Liver (tissue), 7 donors: ENCODE measurements at regions not wholly inside any gene's neighbourhood (a gene's known extent, or its start where the extent isn't known, plus 50 kb on each side); places are given as distances from the start of the nearest gene placed in this dataset.
"Not testable (repeated sequence)": the region's sequence is repeated elsewhere in the genome, so short reads cannot be mapped to it uniquely, and the experiment has no call there.

ENCODE experiments used
- DNase-seq: peaks from one replicate; pipeline ENCODE4 v3.0.0-alpha.2; 2017; ENCODE audit warnings: low spot score
- H3K27ac ChIP-seq, 2 donors: one replicate each; pipeline ENCODE4 v1.7.0; 2013; ENCODE audit warnings: inconsistent platforms in 2 of 2, low read length in 2 of 2, control low read depth in 1 of 2, low read depth in 1 of 2, mild to moderate bottlenecking in 1 of 2
- H3K27me3 ChIP-seq, 4 donors: one replicate each; pipeline versions ENCODE4 v1.6.1 to v1.7.0; 2013; ENCODE audit warnings: low read length in 3 of 4, inconsistent platforms in 1 of 4, mild to moderate bottlenecking in 1 of 4, moderate library complexity in 1 of 4; ENCODE audit not compliant: control insufficient read depth in 4 of 4, insufficient read depth in 4 of 4
- H3K36me3 ChIP-seq, 4 donors: one replicate each; pipeline versions ENCODE4 v1.6.1 to v1.7.0; 2013; ENCODE audit warnings: low read length in 3 of 4, mild to moderate bottlenecking in 3 of 4, low read depth in 1 of 4, moderate library complexity in 1 of 4; ENCODE audit not compliant: control insufficient read depth in 4 of 4, insufficient read depth in 3 of 4
- H3K4me1 ChIP-seq, 4 donors: one replicate each; pipeline versions ENCODE4 v1.6.1 to v1.7.0; 2013; ENCODE audit warnings: low read length in 3 of 4, mild to moderate bottlenecking in 3 of 4, moderate library complexity in 1 of 4; ENCODE audit not compliant: control insufficient read depth in 4 of 4, insufficient read depth in 4 of 4
- H3K4me3 ChIP-seq, 3 donors: one replicate each; pipeline versions ENCODE4 v1.6.1 to v1.7.0; 2013; ENCODE audit warnings: low read length in 3 of 3, control low read depth in 1 of 3, low read depth in 1 of 3, mild to moderate bottlenecking in 1 of 3
- H3K9ac ChIP-seq, 2 donors: one replicate each; pipeline ENCODE4 v1.7.0; 2013; ENCODE audit warnings: low read length in 2 of 2, mild to moderate bottlenecking in 2 of 2, moderate library complexity in 2 of 2, control low read depth in 1 of 2, low read depth in 1 of 2
- H3K9me3 ChIP-seq, 4 donors: one replicate each; pipeline versions ENCODE4 v1.6.1 to v1.7.0; 2013; ENCODE audit warnings: low read length in 3 of 4; ENCODE audit not compliant: control insufficient read depth in 4 of 4
- HNF4G ChIP-seq: IDR thresholded peaks from 2 replicates; pipeline ENCODE4 v1.6.1; 2016; ENCODE audit warnings: antibody characterized with exemption
- JUND ChIP-seq, 2 donors: IDR thresholded peaks; 2 replicates each; pipeline ENCODE4 v1.6.1; 2016; ENCODE audit warnings: antibody characterized with exemption in 2 of 2
- NR2F2 ChIP-seq: IDR thresholded peaks from 2 replicates; pipeline ENCODE4 v1.6.1; 2016; ENCODE audit warnings: antibody characterized with exemption
- RAD21 ChIP-seq, 2 donors: IDR thresholded peaks; 2 replicates each; pipeline ENCODE4 v1.6.1; 2016; ENCODE audit warnings: antibody characterized with exemption in 2 of 2, mild to moderate bottlenecking in 2 of 2
- REST ChIP-seq: IDR thresholded peaks from 2 replicates; pipeline ENCODE4 v1.6.1; 2016; ENCODE audit warnings: antibody characterized with exemption, mild to moderate bottlenecking
- TAF1 ChIP-seq: conservative IDR thresholded peaks from 2 replicates; pipeline ENCODE4 v1.6.1; 2016; ENCODE audit warnings: antibody characterized with exemption, mild to moderate bottlenecking
- YY1 ChIP-seq: IDR thresholded peaks from 2 replicates; pipeline ENCODE4 v1.6.1; 2016; ENCODE audit warnings: antibody characterized with exemption, mild to moderate bottlenecking
- ZBTB33 ChIP-seq: IDR thresholded peaks from 2 replicates; pipeline ENCODE4 v1.6.1; 2016; ENCODE audit warnings: antibody characterized with exemption
- WGBS: extraction: QIAGEN DNeasy Blood & Tissue Kit; methylation state at CpG from one replicate; pipeline ENCODE4 v1.1.7; 2013; 5-methylcytosine and 5-hydroxymethylcytosine counted together
- donor health status: healthy.
- donor health status: healthy.
- donor health status: healthy.
- donor health status: healthy.

- DNase-seq: no peak
- TF ChIP-seq HNF4G (no peak), REST (no peak), JUND (IDR thresholded peaks at IDR 0.05) (no peak), NR2F2 (no peak), ZBTB33 (no peak)
- Histone ChIP-seq H3K36me3 (no peaks in the 10 kb centered on the region), H3K27me3 (no peaks in the 10 kb centered on the region), H3K4me1 (no peaks in the 10 kb centered on the region), H3K9ac (no peak overlapping the region), H3K4me3 (no peak overlapping the region), H3K9me3 (no peaks in the 10 kb centered on the region), H3K27ac (no peak overlapping the region)
- 79% methylated on average over 8 of the region's 8 CpGs for WGBS
Measured at GRCh38 chr1:234849832-234850231, 239.9 kb upstream of the IRF2BP2 start.

- Histone ChIP-seq H3K36me3 (no peaks in the 10 kb centered on the region), H3K27ac (no peak overlapping the region), H3K9me3 (no peaks in the 10 kb centered on the region), H3K4me1 (no peaks in the 10 kb centered on the region), H3K4me3 (no peak overlapping the region), H3K9ac (no peak overlapping the region), H3K27me3 (no peaks in the 10 kb centered on the region)
- WGBS: 74% methylated on average over 6 of the region's 6 CpGs
- TF ChIP-seq RAD21 (IDR thresholded peaks at IDR 0.05) (peak in 1 of 2 donors; percentile 5), YY1 (peak; percentile 50), REST (no peak), TAF1 (no peak)
- DNase-seq: no peak
Measured at GRCh38 chr1:234848972-234849649, 239.1 kb upstream of the IRF2BP2 start.

- H3K27me3 ChIP-seq, DNase-seq, H3K9ac ChIP-seq, H3K27ac ChIP-seq, H3K9me3 ChIP-seq, H3K4me1 ChIP-seq, H3K4me3 ChIP-seq, H3K36me3 ChIP-seq: not testable (repeated sequence)
- WGBS: 96% methylated on average over 2 of the region's 2 CpGs
Measured at GRCh38 chr1:234846813-234847212, 236.8 kb upstream of the IRF2BP2 start.
